HG02981 (cell line): ENCODE measurements at regions not wholly inside any gene's neighbourhood (a gene's known extent, or its start where the extent isn't known, plus 50 kb on each side); places are given as distances from the start of the nearest gene placed in this dataset.
"Not testable (repeated sequence)": the region's sequence is repeated elsewhere in the genome, so short reads cannot be mapped to it uniquely, and the experiment has no call there.

Experiments used
- ATAC-seq: cut with Tn5 transposase; IDR thresholded peaks from one replicate; pipeline ENCODE4 v1.9.1; 2021; ENCODE audit warnings: mild to moderate bottlenecking, moderate library complexity; ENCODE audit not compliant: unreplicated experiment

DNA sequence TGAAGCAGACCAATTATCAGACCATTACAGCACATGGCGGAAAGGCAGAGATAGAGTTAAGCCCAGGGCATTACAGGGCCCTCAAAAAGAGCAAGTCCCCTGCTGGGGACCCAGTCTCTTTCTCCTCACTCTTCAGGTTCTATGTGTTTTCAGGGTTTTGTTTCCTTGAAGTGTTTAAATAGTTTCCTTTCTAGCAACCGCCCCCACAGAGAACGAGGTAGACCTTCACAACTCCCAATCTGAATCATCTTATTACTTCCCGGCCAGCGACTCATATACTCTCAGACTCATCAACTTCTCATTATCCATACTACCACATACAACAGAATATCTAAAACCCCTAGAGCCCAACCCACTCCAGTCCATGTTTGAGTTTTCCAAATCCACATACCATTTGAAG lies 526.6 kb upstream of the ARID1B start:
- no peak for ATAC-seq

DNA sequence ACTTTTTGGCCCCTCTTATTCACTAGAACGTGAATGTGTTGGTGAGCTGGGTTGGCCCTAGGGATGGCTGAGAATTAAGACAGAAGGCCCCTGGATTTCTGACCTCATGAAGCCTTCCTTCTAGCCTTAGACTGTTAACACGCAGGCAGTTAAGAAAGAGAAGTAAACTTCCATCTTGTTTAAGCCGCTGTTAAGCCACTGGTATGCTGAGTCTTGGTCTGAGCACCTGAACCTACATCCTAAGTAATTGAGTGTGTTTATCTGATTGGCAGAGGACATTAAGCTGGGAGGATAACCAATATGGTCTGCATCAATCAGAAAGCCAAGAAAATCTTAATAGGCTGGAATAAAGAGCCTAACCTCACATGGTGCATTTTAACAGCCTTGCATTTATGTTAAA lies 535.0 kb upstream of the ARID1B start:
- ATAC-seq = no peak

DNA sequence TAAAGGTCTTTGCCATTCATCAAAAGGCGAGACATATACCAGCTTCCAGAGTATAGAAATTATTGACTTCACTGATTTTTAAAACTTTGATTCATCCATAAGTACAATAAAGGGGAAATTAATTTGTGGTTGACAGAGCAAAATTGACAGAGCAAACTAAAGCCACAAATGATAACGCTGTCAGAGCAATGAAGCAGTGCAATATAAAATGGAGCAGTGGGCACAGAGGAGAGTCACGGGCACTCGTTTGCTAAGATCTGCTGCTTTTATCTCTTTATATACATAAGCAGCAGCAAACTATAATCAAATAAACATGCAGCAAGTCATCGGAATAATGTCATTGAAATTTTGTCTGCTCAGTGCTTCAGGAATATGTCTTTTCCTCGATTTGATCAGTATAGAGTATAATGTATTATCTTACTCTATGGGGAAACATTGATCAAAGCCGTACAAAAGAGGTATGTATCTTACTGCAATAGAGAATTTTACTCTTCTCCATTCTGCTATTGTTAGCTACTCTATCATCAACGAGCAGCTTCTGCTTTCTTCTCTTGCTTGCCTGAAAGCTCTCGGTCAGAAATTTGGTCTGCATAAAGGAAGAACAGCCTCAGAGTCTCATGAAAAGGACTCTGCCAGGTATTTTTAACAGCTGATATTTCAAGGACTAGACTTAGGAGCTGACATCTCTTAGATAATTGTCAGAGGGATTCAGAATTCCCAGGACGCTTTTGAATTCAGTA lies 546.0 kb upstream of the ARID1B start:
- no peak for ATAC-seq

DNA sequence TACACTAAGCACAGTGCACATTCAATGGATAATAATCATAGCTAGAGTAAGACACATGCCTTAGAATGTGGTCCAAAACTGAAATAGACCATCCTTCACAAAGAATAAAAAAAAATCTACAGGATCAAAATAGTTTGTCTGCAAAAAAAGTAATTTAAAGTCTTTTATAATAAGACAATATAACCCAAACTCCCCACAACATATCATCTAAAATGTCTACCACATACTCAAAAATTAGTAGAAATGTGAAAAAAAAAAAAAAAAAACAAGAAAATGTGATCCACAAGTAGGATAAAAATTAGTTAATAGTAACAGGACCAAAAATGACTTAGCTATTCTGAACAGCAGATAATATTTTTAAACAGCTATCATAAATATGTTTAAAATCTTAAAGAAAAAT lies 557.2 kb upstream of the ARID1B start:
- no peak for ATAC-seq

DNA sequence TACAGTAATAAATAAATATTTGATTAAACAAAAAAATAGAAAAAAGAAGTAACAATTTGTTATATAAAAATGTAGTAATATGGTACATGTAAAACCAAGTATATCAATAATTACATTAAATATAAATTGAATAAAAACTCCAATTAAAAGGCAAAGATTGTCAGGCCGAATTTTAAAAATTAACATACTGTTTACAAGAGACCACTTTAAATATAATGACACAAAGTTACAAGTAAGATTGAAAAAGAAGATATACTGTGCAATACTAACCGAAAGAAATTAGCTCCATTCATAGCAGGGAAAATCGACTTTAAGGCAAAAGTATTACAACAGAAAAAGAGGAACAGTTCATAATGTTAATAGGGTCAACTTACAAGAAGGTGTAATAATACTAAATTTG lies 571.5 kb upstream of the ARID1B start:
- ATAC-seq = no peak

DNA sequence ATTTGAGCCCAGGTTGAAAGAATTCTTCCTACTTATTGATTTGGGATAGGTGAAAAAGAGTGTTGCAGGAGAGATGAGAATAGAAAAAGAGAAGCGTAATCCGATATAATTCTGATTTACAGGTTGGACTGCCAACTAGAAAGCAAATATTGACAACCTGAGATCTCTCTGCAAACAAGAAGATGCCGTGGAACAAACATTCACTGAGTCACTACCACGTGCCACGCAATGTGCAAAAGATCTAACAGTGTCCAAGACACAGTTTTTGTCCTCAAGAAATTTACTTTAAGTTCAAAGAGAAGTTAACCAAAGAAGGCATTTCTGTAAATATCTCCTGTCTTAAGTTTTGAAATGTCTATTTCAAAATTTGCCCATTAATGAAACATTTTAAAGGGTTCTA lies 578.0 kb upstream of the ARID1B start:
- no peak for ATAC-seq

DNA sequence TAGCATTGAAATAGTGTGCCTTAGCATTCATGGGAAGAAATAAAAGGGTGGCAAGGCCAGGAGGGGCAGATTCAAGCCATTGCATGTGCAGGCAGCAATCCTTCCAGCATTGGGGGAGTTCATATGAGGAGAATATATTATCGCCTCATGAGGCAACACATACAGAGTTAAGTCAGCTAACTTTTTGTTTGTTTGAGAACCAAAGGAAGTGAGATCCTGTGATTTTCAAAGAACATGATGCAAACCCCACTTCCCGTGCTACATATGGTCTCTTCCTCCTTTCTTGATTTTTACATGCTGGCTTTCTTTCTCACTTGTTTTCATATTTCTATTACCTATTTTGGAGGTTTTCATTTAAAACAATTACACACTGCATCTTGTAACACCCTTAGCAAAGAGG lies 579.7 kb upstream of the ARID1B start:
- no peak for ATAC-seq

DNA sequence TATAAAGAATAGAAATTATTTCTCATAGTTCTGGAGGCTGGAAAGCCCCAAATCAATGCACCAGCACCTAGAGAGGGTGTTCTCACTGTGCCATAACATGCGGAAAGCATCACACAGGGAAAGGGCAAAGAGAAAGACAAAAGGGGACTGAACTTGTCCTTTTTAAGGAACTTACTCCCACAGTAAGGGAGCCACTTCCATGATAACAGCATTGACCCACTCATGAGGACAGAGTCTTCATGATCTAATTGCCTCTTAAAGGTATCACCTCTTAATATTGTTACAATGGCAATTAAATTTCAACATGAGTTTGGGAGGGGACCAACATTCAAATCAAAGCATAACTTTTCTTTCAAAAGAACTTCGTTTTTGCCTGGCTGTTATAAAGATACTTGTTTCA lies 582.2 kb upstream of the ARID1B start:
- no peak for ATAC-seq

DNA sequence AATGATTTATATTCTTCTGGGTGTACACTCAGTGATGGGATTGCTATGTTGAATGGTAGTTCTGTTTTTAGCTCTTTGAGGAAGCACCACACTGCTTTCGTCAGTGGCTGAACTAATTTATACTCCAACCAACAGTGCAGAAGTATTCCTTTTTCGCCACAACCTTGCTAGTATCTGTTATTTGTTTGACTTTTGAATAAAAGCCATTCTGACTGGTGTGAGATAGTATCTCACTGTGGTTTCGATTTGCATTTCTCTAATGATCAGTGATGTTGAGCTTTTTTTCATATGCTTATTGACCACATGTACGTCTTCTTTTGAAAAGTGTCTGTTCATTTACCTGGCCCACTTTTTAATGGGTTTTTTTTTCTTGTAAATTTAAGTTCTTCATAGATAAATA lies 583.8 kb upstream of the ARID1B start:
- ATAC-seq = no peak

DNA sequence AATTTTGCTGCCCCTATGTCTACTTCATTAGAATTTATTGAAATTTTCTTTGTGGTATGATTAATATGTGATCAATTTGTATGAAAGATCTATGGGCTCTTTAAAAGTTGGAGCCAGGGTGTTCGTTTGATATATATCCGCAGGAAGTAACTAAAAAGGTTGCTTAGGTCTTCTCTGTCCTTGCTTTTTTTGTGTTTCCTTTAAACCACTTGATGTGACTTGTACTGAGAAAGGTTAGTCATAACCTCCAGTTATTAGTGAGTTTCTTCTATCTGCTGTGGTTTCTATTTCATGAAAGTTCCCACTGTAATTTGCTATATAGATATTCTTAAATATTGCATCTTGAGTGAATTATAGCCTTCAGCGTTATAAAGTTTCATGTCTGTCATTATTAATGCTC lies 585.3 kb upstream of the ARID1B start:
- no peak for ATAC-seq

DNA sequence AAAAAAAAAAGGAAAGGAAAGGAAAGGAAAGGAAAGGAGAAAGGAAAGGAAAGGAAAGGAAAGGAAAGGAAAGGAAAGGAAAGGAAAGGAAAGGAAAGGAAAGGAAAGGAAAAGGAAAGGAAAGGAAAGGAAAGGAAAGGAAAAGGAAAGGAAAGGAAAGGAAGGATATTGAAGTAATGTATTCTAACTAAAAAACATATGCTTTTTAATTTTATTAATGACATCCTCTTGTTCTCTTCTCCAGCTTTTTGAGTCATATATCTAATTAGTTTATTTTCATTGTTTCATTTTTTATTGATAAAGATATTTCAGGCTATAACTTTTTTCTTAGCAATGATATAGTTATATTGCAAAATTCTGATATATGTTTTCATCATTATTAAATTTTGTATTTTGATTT lies 585.8 kb upstream of the ARID1B start:
- ATAC-seq = not testable (repeated sequence)

DNA sequence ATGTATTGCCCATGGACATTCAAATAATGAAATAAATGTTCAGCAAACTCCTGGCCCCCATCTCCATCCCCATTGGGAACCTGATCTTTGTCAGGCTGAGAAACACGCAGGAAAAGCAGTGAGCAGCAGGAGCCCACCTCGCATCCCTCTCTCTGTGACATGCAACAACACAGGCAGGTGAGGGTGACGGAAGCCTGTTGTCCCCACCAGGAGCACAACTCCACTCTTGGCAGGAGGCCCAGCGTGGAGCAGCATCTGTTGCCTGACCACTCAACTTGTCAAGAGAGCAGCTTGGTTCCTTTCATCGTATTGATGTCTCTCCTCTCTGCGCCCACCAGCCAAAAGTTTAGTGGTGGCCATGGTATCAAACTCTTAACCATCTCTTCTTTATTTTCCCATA lies 586.9 kb upstream of the ARID1B start:
- ATAC-seq = no peak

DNA sequence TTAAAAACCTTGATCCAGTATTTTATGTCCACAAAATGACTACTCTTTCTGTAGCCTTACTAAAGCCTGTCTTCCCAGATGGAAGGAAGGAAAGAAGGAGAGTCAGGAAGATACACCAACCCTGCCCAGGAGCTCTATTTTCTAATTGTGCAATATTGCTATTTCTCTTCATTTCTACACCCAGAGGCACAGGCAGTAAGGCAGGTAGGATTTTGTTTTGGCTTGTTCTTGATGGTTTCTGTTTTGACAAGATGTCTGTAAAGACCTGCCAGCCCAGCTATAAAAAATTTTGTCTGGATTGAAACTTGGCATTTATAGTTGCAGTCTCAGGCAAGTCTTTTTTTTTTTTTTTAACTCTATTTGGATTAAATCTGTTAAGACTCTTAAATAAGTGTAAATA lies 587.5 kb upstream of the ARID1B start:
- ATAC-seq = no peak

DNA sequence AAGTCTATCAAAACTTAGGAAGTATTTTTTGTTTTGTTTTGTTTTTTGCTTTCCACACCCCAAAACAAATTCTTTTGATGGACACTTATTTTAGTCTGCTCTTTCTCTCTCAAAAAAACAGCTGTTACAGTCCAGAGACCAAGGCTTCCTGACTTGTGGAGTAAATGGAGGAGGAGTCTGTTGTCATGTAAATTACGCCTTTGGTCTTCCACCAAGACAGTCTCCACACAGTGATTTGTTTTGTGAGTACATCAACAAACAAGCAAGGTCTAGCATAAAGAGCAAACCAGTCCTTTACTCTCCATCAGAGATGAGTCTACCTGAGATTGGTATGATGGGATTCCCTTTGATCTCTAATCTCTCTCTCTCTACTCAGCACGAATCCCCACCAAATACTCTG lies 588.0 kb upstream of the ARID1B start:
- ATAC-seq = no peak

DNA sequence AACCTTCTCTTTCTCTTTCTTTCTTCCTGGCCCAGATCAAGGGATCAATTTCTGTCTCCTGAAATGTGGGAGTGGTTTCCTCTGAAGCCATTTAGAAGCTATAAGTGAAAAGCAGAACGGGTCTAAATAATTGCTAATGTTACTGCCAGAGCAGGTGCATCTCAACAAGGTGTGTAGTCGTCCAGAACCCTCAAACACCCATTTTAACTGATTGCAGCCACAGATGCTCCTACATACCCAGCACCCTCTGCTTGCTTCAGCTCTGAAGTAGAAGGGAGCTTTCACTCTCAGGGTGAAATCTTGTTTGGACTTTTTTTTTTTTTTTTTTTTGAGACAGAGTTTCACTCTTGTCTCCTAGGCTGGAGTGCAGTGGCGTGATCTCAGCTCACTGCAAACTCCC lies 592.1 kb upstream of the ARID1B start:
- ATAC-seq = no peak

DNA sequence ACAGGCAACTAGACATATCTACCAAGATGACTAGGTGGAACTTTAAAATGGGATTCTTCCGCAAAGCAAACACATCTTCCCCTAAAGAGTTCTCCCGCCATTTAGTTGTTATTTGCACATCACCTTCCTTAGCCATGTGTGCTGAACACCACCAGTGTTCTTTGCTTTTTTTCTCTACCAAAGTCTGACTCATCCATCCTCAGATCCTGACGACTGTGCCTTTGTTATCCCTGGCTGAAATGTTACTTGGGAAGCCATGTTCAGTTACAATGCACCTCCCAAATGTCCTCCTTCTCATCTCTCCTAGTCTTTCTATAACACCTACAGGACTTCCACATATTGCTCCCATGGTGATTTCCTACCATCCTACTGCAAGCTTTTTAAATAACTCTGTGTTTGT lies 593.5 kb upstream of the ARID1B start:
- ATAC-seq = no peak

DNA sequence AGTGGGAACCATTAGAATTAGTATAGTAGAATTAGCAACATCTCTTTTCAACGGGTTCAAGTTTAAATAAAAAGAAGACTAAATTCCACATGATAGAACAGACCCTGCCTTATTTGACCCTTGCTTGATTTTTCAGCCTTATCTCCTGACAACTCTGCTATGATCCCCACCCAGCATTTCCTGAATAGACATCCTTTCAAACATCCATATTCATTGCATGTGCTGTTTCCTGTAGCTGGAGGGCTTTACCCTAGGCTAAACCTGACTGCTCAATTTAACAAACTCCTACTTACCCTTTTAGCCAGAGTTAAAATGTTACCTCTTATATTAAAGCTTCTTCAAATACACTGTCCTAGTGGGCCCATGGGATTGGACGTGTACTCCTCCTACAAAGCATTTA lies 594.8 kb upstream of the ARID1B start:
- no peak for ATAC-seq

DNA sequence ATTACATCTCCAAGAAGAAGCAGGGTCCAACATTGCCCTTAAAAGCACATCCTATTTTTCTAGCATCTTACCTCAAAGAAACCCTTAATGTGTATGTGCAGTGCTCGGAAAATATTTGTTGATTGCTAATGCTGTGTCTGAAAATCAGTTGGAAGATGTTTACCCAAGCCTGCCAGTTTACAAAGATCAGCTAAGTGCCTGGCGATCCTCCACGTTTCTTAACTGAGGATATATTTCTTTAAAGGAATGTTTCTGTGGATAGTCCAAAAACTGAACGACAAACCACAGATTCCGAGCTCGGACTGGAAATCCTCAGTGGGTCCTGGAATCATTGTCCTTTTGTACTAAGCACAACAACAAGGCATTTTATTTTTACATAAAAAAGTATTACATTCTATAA lies 595.7 kb upstream of the ARID1B start:
- ATAC-seq = no peak

DNA sequence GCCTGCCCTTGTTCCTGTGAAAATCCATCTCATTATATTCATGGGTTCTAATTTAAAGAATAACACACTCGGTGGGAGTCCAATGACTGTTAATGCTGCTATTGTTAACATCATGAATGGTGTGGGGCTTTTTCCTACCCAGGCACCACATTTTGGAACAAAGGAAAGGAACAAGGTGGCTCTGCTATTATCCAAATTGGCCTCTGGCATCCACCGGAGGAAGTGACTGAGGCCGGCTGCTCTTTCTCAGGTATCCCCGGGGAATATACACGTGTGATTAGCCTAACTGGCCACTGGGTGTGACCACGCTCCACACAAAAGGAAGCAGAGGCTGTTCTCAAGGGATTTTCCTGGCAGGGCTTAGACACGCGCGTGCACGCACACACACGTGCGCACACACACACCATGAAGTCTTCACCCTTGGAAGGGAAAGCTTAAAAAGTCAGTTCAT lies 601.2 kb upstream of the ARID1B start:
- ATAC-seq = no peak

DNA sequence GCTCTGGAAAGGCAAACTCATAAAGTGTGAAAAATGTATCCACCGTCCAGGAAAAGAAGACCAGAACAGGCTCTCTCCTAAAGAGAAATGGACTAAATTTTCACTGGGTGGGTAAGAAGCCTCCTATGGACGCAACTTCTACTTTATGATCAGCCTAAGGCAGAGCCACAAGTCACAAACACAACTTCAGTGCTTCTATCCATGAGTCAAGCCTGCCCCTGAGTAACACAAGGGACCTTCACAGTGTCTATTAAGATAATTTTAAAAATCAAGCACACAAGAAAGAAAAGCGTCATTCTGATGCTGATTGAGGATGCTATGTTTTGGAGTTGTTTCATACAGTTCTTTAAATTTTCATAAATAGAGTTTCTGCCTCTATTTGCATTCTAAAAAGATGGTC lies 601.7 kb upstream of the ARID1B start:
- ATAC-seq = no peak

DNA sequence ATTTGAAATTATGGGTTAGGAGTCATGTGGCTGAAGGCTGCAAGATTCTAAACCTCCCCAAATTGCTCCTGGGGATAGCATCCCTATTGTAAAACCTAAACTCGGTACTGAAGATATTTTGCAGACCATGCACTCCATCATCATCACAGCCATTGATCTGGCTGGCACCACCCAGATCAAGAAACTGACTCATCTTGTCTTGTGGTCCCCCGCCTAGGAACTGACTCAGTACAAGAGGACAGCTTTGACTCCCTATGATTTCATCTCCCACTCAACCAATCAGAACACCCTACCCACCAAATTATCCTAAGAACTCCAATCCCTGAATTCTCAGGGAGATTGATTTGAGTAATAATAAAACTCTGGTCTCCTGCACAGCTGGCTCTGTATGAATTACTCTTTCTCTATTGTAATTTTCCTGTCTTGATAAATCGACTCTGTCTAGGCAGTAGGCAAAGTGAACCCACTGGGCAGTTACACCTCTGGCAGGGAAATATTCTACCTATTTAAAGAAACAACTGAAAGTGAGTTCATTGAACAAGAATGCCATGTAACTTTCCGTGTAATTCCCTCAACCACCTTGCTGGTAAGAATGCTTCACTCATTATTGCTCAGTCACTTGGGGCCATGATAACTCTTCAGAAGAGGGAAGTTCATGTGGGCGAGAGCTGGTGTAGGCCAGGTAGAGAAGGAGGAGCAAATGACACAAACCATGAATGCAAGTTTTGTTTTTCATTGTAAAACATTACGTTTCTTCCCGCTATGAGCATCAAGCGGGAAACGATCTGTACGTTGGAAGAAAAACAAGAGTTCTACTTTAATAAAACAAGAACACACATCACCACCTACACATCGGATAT lies 602.9 kb upstream of the ARID1B start:
- ATAC-seq = no peak

DNA sequence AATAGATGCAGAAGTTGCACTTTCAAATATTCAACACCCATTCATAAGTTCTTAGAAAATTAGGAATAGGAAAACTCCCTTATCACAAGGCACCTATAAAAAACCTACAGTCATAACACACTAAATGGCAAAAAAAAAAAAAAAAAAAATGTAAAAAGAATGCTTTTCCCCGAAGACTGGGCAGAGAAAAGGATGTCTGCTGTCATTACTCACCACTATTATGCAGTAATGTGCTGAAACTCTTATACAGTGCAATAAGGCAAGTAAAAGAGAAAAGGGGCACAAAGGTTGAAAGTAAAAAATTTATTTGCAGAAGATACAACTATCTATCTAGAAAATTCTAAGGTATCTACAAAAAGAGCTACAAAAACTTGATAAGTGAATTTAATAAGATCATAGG lies 607.8 kb upstream of the ARID1B start:
- no peak for ATAC-seq
